ENCODE measurements at regions not wholly inside any gene's neighbourhood (a gene's known extent, or its start where the extent isn't known, plus 50 kb on each side); places are given as distances from the start of the nearest gene placed in this dataset.

GRCh38 chr5:101425339-101425859 is 522.3 kb upstream of the ST8SIA4 start:
- Histone ChIP-seq H3K4me3 (ENCODE audit: low read length) (no peak overlapping the region), H3K9me2 (ENCODE audit: insufficient read depth, low read length) (no peaks in the 10 kb centered on the region), H3K27ac (ENCODE audit: low read length) (no peak overlapping the region), H3K4me2 (ENCODE audit: low read length) (no peak overlapping the region), H3K27me3 (ENCODE audit: insufficient read depth, low read depth, low read length) (no peaks in the 10 kb centered on the region), H2AFZ (ENCODE audit: low read depth, low read length) (no peak overlapping the region), H4K20me1 (ENCODE audit: insufficient read depth) (no peaks in the 10 kb centered on the region), H3K36me3 (ENCODE audit: insufficient read depth, low read length) (no peaks in the 10 kb centered on the region), H3F3A (ENCODE audit: insufficient read depth, low read length, poor library complexity, severe bottlenecking) (no peaks in the 10 kb centered on the region), H3K79me2 (replicated peaks; ENCODE audit: insufficient read depth, low read length) (no peaks in the 10 kb centered on the region), H3K9me3 (ENCODE audit: low read length) (no peaks in the 10 kb centered on the region), H3K9ac (ENCODE audit: low read length) (no peak overlapping the region)
- TF ChIP-seq EZH2 (IDR thresholded peaks at IDR 0.05; ENCODE audit: borderline replicate concordance, insufficient read depth, low read length, poor library complexity, severe bottlenecking) (no peak), POLR2AphosphoS5 (IDR thresholded peaks at IDR 0.05) (no peak), REST (IDR thresholded peaks at IDR 0.05; ENCODE audit: borderline replicate concordance) (no peak), TAF1 (IDR thresholded peaks at IDR 0.05; ENCODE audit: low read depth) (no peak), MXI1 (conservative IDR thresholded peaks at IDR 0.05; ENCODE audit: poor library complexity, severe bottlenecking) (no peak), CTCF (IDR thresholded peaks at IDR 0.05; ENCODE audit: poor library complexity, severe bottlenecking) (no peak), SMC3 (conservative IDR thresholded peaks at IDR 0.05; ENCODE audit: poor library complexity) (no peak), EP300 (conservative IDR thresholded peaks at IDR 0.05; ENCODE audit: poor library complexity, severe bottlenecking) (no peak), RAD21 (conservative IDR thresholded peaks at IDR 0.05) (no peak)

GRCh38 chr5:101424530-101425175 is 521.6 kb upstream of the ST8SIA4 start:
- H3K36me3 ChIP-seq (ENCODE audit: insufficient read depth, low read length): no peaks in the 10 kb centered on the region
- no peak overlapping the region for H3K4me2 ChIP-seq (ENCODE audit: low read length)
- H3K79me2 ChIP-seq (replicated peaks; ENCODE audit: insufficient read depth, low read length): no peaks in the 10 kb centered on the region
- H3K27ac ChIP-seq (ENCODE audit: low read length): no peak overlapping the region
- TF ChIP-seq SMC3 (conservative IDR thresholded peaks at IDR 0.05; ENCODE audit: poor library complexity) (no peak), REST (IDR thresholded peaks at IDR 0.05; ENCODE audit: borderline replicate concordance) (no peak), EZH2 (IDR thresholded peaks at IDR 0.05; ENCODE audit: borderline replicate concordance, insufficient read depth, low read length, poor library complexity, severe bottlenecking) (no peak), RAD21 (conservative IDR thresholded peaks at IDR 0.05) (no peak), EP300 (conservative IDR thresholded peaks at IDR 0.05; ENCODE audit: poor library complexity, severe bottlenecking) (no peak), TAF1 (IDR thresholded peaks at IDR 0.05; ENCODE audit: low read depth) (no peak), POLR2AphosphoS5 (IDR thresholded peaks at IDR 0.05) (no peak), CTCF (IDR thresholded peaks at IDR 0.05; ENCODE audit: poor library complexity, severe bottlenecking) (no peak), MXI1 (conservative IDR thresholded peaks at IDR 0.05; ENCODE audit: poor library complexity, severe bottlenecking) (no peak)
- no peaks in the 10 kb centered on the region for H4K20me1 ChIP-seq (ENCODE audit: insufficient read depth)
- no peaks in the 10 kb centered on the region for H3K27me3 ChIP-seq (ENCODE audit: insufficient read depth, low read depth, low read length)
- H2AFZ ChIP-seq (ENCODE audit: low read depth, low read length): no peak overlapping the region
- no peaks in the 10 kb centered on the region for H3K9me2 ChIP-seq (ENCODE audit: insufficient read depth, low read length)
- H3K9me3 ChIP-seq (ENCODE audit: low read length): no peaks in the 10 kb centered on the region
- H3K4me3 ChIP-seq (ENCODE audit: low read length): no peak overlapping the region
- H3K9ac ChIP-seq (ENCODE audit: low read length): no peak overlapping the region
- no peaks in the 10 kb centered on the region for H3F3A ChIP-seq (ENCODE audit: insufficient read depth, low read length, poor library complexity, severe bottlenecking)
